WI38 (cell line): ENCODE measurements at regions not wholly inside any gene's neighbourhood (a gene's known extent, or its start where the extent isn't known, plus 50 kb on each side); places are given as distances from the start of the nearest gene placed in this dataset.

Source experiments
- H3K4me3 ChIP-seq: 2 replicates; pipeline ENCODE4 v1.5.1; 2011; ENCODE audit warnings: low read depth, mild to moderate bottlenecking, control low read depth, low read length
- TF ChIP-seq, protein P1 (sequence below): IDR thresholded peaks from 2 replicates; pipeline ENCODE4 v1.5.1; 2012; ENCODE audit warnings: low read depth, mild to moderate bottlenecking, control low read depth, low read length

DNA sequence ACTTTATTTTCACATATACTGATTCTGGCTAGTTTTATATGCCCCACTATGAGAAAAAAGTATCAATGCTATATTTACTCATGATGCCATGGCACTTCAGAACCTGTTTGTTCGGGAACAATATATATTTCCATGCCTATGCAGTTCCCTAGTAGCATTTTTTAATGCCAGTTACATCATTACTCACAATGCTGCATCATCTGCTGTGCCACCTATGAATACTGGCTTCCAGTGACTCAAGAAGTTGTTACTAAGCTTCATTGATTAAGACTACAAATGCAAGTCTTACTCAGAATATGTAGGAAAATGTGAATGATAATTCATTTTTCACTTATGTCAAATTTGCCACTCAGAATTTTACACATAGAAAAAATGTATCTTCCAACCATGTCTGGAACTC is 97.9 kb downstream of the MAFB start:
- no peak overlapping the region for H3K4me3 ChIP-seq
- TF ChIP-seq, protein P1, sequence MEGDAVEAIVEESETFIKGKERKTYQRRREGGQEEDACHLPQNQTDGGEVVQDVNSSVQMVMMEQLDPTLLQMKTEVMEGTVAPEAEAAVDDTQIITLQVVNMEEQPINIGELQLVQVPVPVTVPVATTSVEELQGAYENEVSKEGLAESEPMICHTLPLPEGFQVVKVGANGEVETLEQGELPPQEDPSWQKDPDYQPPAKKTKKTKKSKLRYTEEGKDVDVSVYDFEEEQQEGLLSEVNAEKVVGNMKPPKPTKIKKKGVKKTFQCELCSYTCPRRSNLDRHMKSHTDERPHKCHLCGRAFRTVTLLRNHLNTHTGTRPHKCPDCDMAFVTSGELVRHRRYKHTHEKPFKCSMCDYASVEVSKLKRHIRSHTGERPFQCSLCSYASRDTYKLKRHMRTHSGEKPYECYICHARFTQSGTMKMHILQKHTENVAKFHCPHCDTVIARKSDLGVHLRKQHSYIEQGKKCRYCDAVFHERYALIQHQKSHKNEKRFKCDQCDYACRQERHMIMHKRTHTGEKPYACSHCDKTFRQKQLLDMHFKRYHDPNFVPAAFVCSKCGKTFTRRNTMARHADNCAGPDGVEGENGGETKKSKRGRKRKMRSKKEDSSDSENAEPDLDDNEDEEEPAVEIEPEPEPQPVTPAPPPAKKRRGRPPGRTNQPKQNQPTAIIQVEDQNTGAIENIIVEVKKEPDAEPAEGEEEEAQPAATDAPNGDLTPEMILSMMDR, result no peak

GRCh38 chr20:40589581-40589980 is 99.5 kb downstream of the MAFB start:
- TF ChIP-seq, protein P1, result no peak
- H3K4me3 ChIP-seq, result no peak overlapping the region

- no peak overlapping the region for H3K4me3 ChIP-seq
- TF ChIP-seq, protein P1, result no peak
Measured at GRCh38 chr20:40588891-40589290, 100.1 kb downstream of the MAFB start.

GRCh38 chr20:40587038-40587437 is 102.0 kb downstream of the MAFB start:
- H3K4me3 ChIP-seq, result no peak overlapping the region
- TF ChIP-seq, protein P1, result no peak

DNA sequence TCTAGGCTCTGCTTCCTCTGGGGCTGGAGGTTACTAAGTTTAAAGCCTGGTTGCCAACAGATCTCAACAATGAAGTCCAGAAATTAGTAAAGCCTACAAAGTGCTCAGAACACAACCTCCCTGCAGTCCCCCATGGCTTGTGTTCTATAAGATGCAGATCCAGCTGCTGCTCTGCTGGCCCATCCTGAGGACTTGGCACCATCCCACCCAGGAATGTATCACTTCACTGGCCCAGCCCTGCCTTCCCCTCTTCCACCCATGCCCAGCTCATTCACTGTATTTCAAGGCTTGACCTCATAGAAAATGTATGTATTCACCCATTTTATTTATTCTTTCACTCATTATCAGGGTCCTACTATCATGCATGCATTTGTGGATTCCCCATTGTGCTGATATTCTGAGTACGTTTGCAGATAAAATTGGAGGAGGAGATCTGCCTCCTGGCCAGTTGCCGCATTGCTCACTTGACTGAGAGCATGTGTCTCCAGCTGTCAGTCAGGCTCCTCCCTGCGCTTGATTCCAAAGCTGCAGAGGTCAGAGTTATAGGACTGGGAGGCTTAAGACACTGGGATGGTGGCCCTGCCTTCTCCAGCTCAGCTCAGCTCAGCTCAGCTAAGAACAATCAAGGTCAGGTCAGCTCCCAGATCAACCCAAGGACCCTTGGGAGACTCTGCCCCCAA is 104.8 kb downstream of the MAFB start:
- TF ChIP-seq, protein P1, result no peak
- H3K4me3 ChIP-seq, result no peak overlapping the region

DNA sequence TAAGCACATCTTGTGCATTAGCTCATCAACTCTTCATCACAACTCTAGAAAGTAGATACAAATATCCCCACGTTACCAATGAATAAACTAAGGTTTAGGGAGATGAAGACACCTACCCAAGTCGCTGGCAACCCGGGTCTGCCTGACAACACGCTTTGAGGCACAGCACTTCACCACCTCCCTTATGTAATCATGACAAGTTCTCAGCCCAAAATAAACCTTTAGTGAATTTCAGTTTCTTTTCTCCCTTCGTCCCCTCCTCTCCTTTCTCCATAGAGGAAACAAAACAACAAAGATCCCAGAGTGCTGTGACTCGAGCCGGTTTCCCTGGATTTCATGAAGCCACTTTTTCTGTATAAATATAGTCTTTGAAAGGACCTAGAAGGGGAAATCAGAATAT is 105.4 kb downstream of the MAFB start:
- no peak overlapping the region for H3K4me3 ChIP-seq
- TF ChIP-seq, protein P1, result no peak

DNA sequence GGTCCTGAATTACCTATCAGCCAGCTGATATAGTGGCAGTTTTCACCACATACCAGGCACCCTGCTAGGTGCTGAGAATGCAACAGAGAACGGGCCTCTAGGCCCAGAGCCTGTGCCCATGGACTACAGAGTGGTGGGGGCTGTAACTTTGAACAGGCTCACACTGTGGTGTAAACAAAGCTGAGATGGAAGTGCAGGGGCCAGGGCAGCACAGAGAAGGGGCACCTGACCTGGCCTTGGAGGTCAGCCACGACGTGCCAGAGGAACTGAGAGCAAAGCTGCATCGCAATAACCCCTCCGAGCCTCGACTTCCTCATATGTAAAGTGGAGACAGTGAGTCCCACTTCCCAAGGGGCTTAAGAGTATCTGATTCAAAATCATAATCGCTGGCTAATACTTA is 105.8 kb downstream of the MAFB start:
- H3K4me3 ChIP-seq, result no peak overlapping the region
- TF ChIP-seq, protein P1, result no peak
